PFSK-1 (cell line): ENCODE measurements at regions not wholly inside any gene's neighbourhood (a gene's known extent, or its start where the extent isn't known, plus 50 kb on each side); places are given as distances from the start of the nearest gene placed in this dataset.

Experiments
- POLR2AphosphoS5 ChIP-seq: IDR thresholded peaks from 2 replicates; pipeline ENCODE4 v1.6.1; 2012; ENCODE audit warnings: low read depth, mild to moderate bottlenecking, control low read depth, low read length, moderate library complexity
- SIN3A ChIP-seq: IDR thresholded peaks from 2 replicates; pipeline ENCODE4 v1.6.1; 2012; ENCODE audit warnings: mild to moderate bottlenecking, low read length, moderate library complexity, borderline replicate concordance; ENCODE audit not compliant: insufficient read depth
- TAF1 ChIP-seq: IDR thresholded peaks from 2 replicates; pipeline ENCODE4 v1.6.1; 2012; ENCODE audit warnings: low read length, control low read depth, borderline replicate concordance; ENCODE audit not compliant: insufficient read depth

DNA sequence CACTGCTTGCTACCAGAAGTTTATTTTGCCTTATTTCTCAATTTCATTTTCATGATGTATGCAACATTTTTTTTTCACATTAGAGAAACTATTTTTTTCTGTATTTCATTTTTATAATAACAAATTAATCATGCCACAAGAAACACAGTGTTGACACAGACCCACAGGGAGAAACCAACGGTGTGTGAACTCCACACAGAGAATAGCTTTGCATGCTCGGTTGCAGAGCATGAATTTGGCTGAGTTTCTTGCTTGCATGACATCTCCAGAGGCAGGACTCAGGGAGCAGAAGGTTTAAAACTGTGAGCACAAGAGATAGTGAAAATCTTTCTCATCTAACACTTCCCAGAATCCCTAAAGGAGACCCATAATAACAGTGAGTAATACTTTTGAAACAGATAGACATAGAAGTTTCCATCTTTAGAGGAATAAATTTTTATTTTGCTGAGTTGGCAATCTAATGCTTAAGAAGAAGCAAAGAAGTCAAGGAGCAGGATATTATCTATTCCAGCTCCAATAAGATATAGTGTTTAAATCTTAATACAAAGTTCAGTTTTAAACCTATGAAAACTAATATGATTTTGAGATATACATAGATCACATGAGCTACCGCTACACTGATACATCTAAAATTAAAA is 890.9 kb downstream of the MRPL39 start:
- TF ChIP-seq SIN3A (no peak), POLR2AphosphoS5 (no peak), TAF1 (no peak)
